ENCODE measurements at regions not wholly inside any gene's neighbourhood (a gene's known extent, or its start where the extent isn't known, plus 50 kb on each side); places are given as distances from the start of the nearest gene placed in this dataset.

- H3K4me2 ChIP-seq (ENCODE audit: low read length): no peak overlapping the region
- no peaks in the 10 kb centered on the region for H3K9me3 ChIP-seq (ENCODE audit: low read length)
- H3K9me2 ChIP-seq (ENCODE audit: insufficient read depth, low read length): no peaks in the 10 kb centered on the region
- H3K4me3 ChIP-seq (ENCODE audit: low read length): no peak overlapping the region
- no peak overlapping the region for H2AFZ ChIP-seq (ENCODE audit: low read depth, low read length)
- no peak overlapping the region for H3K27ac ChIP-seq (ENCODE audit: low read length)
- no peaks in the 10 kb centered on the region for H3K27me3 ChIP-seq (ENCODE audit: insufficient read depth, low read depth, low read length)
- H4K20me1 ChIP-seq (ENCODE audit: insufficient read depth): no peaks in the 10 kb centered on the region
- H3F3A ChIP-seq (ENCODE audit: insufficient read depth, low read length, poor library complexity, severe bottlenecking): no peaks in the 10 kb centered on the region
- TF ChIP-seq SMC3 (conservative IDR thresholded peaks at IDR 0.05; ENCODE audit: poor library complexity): no peak
- no peaks in the 10 kb centered on the region for H3K79me2 ChIP-seq (replicated peaks; ENCODE audit: insufficient read depth, low read length)
- H3K36me3 ChIP-seq (ENCODE audit: insufficient read depth, low read length): no peaks in the 10 kb centered on the region
- no peak overlapping the region for H3K9ac ChIP-seq (ENCODE audit: low read length)
Measured at GRCh38 chr14:86050757-86051156, 520.8 kb downstream of the FLRT2 start.

DNA sequence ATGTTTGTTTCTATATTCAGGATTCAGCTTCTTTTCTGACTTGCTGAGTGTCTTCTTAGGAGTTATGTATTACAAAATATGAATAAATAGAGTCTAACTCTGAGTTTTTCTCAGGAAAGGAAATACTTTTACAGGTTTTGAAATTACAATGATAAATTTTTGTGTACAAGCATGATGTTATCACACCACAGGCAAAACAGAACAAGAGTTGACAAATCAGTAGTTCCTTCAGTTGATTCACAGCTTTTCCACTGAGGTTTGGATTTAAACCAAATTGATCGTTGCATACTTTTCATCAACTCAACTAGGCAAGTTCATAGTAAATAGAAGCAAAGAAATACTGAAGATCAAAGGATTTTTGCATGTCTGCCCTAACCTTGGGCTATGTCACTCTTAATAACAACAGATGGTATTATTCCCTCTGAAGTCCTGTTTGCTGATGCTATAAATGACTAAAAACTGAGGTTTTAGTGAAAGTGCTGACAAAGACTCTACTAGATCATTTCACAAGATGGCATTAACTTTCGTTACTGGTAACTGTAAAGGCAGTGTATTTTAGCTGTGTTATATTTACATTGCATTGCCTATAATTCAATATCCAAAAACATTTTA, 520.2 kb downstream of the FLRT2 start:
- no peaks in the 10 kb centered on the region for H3K9me2 ChIP-seq (ENCODE audit: insufficient read depth, low read length)
- H3K36me3 ChIP-seq (ENCODE audit: insufficient read depth, low read length): no peaks in the 10 kb centered on the region
- H3K27ac ChIP-seq (ENCODE audit: low read length): no peak overlapping the region
- H3K27me3 ChIP-seq (ENCODE audit: insufficient read depth, low read depth, low read length): no peaks in the 10 kb centered on the region
- H2AFZ ChIP-seq (ENCODE audit: low read depth, low read length): no peak overlapping the region
- no peaks in the 10 kb centered on the region for H4K20me1 ChIP-seq (ENCODE audit: insufficient read depth)
- no peak overlapping the region for H3K4me3 ChIP-seq (ENCODE audit: low read length)
- no peaks in the 10 kb centered on the region for H3K9me3 ChIP-seq (ENCODE audit: low read length)
- no peaks in the 10 kb centered on the region for H3F3A ChIP-seq (ENCODE audit: insufficient read depth, low read length, poor library complexity, severe bottlenecking)
- TF ChIP-seq SMC3 (conservative IDR thresholded peaks at IDR 0.05; ENCODE audit: poor library complexity): no peak
- H3K9ac ChIP-seq (ENCODE audit: low read length): no peak overlapping the region
- H3K4me2 ChIP-seq (ENCODE audit: low read length): no peak overlapping the region
- no peaks in the 10 kb centered on the region for H3K79me2 ChIP-seq (replicated peaks; ENCODE audit: insufficient read depth, low read length)

GRCh38 chr14:86039176-86039575, 509.2 kb downstream of the FLRT2 start:
- Histone ChIP-seq H3K79me2 (replicated peaks; ENCODE audit: insufficient read depth, low read length) (no peaks in the 10 kb centered on the region), H3K9me2 (ENCODE audit: insufficient read depth, low read length) (no peaks in the 10 kb centered on the region), H3K27ac (ENCODE audit: low read length) (no peak overlapping the region), H3K9me3 (ENCODE audit: low read length) (no peaks in the 10 kb centered on the region), H3K4me3 (ENCODE audit: low read length) (no peak overlapping the region), H3K27me3 (ENCODE audit: insufficient read depth, low read depth, low read length) (no peaks in the 10 kb centered on the region), H4K20me1 (ENCODE audit: insufficient read depth) (no peaks in the 10 kb centered on the region), H3K9ac (ENCODE audit: low read length) (no peak overlapping the region), H3K36me3 (ENCODE audit: insufficient read depth, low read length) (no peaks in the 10 kb centered on the region), H3K4me2 (ENCODE audit: low read length) (no peak overlapping the region), H2AFZ (ENCODE audit: low read depth, low read length) (no peak overlapping the region), H3F3A (ENCODE audit: insufficient read depth, low read length, poor library complexity, severe bottlenecking) (no peaks in the 10 kb centered on the region)
- no peak for TF ChIP-seq TAF1 (IDR thresholded peaks at IDR 0.05; ENCODE audit: low read depth)
- TF ChIP-seq RAD21 (conservative IDR thresholded peaks at IDR 0.05): no peak
- TF ChIP-seq EP300 (conservative IDR thresholded peaks at IDR 0.05; ENCODE audit: poor library complexity, severe bottlenecking): no peak
- TF ChIP-seq, protein P1, sequence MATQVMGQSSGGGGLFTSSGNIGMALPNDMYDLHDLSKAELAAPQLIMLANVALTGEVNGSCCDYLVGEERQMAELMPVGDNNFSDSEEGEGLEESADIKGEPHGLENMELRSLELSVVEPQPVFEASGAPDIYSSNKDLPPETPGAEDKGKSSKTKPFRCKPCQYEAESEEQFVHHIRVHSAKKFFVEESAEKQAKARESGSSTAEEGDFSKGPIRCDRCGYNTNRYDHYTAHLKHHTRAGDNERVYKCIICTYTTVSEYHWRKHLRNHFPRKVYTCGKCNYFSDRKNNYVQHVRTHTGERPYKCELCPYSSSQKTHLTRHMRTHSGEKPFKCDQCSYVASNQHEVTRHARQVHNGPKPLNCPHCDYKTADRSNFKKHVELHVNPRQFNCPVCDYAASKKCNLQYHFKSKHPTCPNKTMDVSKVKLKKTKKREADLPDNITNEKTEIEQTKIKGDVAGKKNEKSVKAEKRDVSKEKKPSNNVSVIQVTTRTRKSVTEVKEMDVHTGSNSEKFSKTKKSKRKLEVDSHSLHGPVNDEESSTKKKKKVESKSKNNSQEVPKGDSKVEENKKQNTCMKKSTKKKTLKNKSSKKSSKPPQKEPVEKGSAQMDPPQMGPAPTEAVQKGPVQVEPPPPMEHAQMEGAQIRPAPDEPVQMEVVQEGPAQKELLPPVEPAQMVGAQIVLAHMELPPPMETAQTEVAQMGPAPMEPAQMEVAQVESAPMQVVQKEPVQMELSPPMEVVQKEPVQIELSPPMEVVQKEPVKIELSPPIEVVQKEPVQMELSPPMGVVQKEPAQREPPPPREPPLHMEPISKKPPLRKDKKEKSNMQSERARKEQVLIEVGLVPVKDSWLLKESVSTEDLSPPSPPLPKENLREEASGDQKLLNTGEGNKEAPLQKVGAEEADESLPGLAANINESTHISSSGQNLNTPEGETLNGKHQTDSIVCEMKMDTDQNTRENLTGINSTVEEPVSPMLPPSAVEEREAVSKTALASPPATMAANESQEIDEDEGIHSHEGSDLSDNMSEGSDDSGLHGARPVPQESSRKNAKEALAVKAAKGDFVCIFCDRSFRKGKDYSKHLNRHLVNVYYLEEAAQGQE (IDR thresholded peaks at IDR 0.05; ENCODE audit: borderline replicate concordance): no peak
- TF ChIP-seq, protein P2, sequence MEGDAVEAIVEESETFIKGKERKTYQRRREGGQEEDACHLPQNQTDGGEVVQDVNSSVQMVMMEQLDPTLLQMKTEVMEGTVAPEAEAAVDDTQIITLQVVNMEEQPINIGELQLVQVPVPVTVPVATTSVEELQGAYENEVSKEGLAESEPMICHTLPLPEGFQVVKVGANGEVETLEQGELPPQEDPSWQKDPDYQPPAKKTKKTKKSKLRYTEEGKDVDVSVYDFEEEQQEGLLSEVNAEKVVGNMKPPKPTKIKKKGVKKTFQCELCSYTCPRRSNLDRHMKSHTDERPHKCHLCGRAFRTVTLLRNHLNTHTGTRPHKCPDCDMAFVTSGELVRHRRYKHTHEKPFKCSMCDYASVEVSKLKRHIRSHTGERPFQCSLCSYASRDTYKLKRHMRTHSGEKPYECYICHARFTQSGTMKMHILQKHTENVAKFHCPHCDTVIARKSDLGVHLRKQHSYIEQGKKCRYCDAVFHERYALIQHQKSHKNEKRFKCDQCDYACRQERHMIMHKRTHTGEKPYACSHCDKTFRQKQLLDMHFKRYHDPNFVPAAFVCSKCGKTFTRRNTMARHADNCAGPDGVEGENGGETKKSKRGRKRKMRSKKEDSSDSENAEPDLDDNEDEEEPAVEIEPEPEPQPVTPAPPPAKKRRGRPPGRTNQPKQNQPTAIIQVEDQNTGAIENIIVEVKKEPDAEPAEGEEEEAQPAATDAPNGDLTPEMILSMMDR (IDR thresholded peaks at IDR 0.05; ENCODE audit: poor library complexity, severe bottlenecking): no peak
- TF ChIP-seq EZH2 (IDR thresholded peaks at IDR 0.05; ENCODE audit: borderline replicate concordance, insufficient read depth, low read length, poor library complexity, severe bottlenecking): no peak
- no peak for TF ChIP-seq SMC3 (conservative IDR thresholded peaks at IDR 0.05; ENCODE audit: poor library complexity)
- TF ChIP-seq MXI1 (conservative IDR thresholded peaks at IDR 0.05; ENCODE audit: poor library complexity, severe bottlenecking): no peak
- TF ChIP-seq POLR2AphosphoS5 (IDR thresholded peaks at IDR 0.05): no peak
